ENCODE measurements at regions not wholly inside any gene's neighbourhood (a gene's known extent, or its start where the extent isn't known, plus 50 kb on each side); places are given as distances from the start of the nearest gene placed in this dataset.

GRCh38 chr11:70877151-70877550 is 375.2 kb downstream of the SHANK2 start:
- Histone ChIP-seq H3F3A (replicated peaks; ENCODE audit: low read depth) (no peaks in the 10 kb centered on the region), H3K27ac (ENCODE audit: low read depth) (no peak overlapping the region), H3K9me2 (ENCODE audit: insufficient read depth) (no peaks in the 10 kb centered on the region; the same call in 1 of the 2 replicates), H3K4me3 (no peak overlapping the region), H3K36me3 (ENCODE audit: insufficient read depth) (no peaks in the 10 kb centered on the region), H3K4me2 (no peak overlapping the region), H4K20me1 (replicated peaks; ENCODE audit: insufficient read depth) (peaks cover 10% of the 10 kb centered on the region), H3K27me3 (ENCODE audit: insufficient read depth) (no peaks in the 10 kb centered on the region), H2AFZ (no peak overlapping the region), H3K79me2 (replicated peaks; ENCODE audit: insufficient read depth) (no peaks in the 10 kb centered on the region; the same call in 1 of the 2 replicates), H3K4me1 (ENCODE audit: insufficient read depth) (peaks cover 16% of the 10 kb centered on the region)
- ATAC-seq (no peak), DNase-seq (ENCODE audit: low spot score) (no peak)
- peaks cover 14% of the 10 kb centered on the region for H3K27me3 Mint-ChIP-seq (ENCODE audit: insufficient read depth, low read depth, poor library complexity)
- no peak for TF ChIP-seq NANOG (IDR thresholded peaks at IDR 0.05; ENCODE audit: borderline replicate concordance)
- TF ChIP-seq EZH2phosphoT487 (IDR thresholded peaks at IDR 0.05; ENCODE audit: unreplicated experiment) = no peak
- no peak for TF ChIP-seq STAT1 (IDR thresholded peaks at IDR 0.05; ENCODE audit: unreplicated experiment)
- no peak for TF ChIP-seq ZNF331 (CRISPR knock-in tag; IDR thresholded peaks at IDR 0.05; ENCODE audit: low read depth)
- TF ChIP-seq REST (IDR thresholded peaks at IDR 0.05; ENCODE audit: unreplicated experiment) = no peak
- TF ChIP-seq ZNF114 (CRISPR knock-in tag; IDR thresholded peaks at IDR 0.05) = no peak
- no peak for TF ChIP-seq JUNB (IDR thresholded peaks at IDR 0.05; ENCODE audit: unreplicated experiment)
- TF ChIP-seq CREB1 (CRISPR knock-in tag; IDR thresholded peaks at IDR 0.05; ENCODE audit: low read depth) = no peak
- no peak for TF ChIP-seq POLR2AphosphoS5 (IDR thresholded peaks at IDR 0.05; ENCODE audit: low read depth)
- no peak for TF ChIP-seq ZNF462 (CRISPR knock-in tag; IDR thresholded peaks at IDR 0.05)
- TF ChIP-seq EZH2 (IDR thresholded peaks at IDR 0.05; ENCODE audit: low read depth, unreplicated experiment) = no peak
- no peak for TF ChIP-seq ETS1 (IDR thresholded peaks at IDR 0.05)
- no peak for TF ChIP-seq CTCF (conservative IDR thresholded peaks at IDR 0.05; ENCODE audit: low read depth in 2 of 2)
- H3K36me3 Mint-ChIP-seq (ENCODE audit: low read depth) = no peaks in the 10 kb centered on the region; the same call in 2 of the 3 replicates
- no peaks in the 10 kb centered on the region for H3K9me3 Mint-ChIP-seq
- no peak overlapping the region for H3K27ac Mint-ChIP-seq
- H3K4me3 Mint-ChIP-seq = no peak overlapping the region
- peaks cover 52% of the 10 kb centered on the region for H3K4me1 Mint-ChIP-seq

Data from GM23338 (cell line).